Thoracic aorta (tissue), 2 donors: ENCODE measurements at regions not wholly inside any gene's neighbourhood (a gene's known extent, or its start where the extent isn't known, plus 50 kb on each side); places are given as distances from the start of the nearest gene placed in this dataset.

ENCODE experiments used
- ATAC-seq: fragments of 150-250 bp; one replicate; pipeline ENCODE4 v1.8.0; 2017; ENCODE audit warnings: low read depth; ENCODE audit not compliant: insufficient number of reproducible peaks, low FRiP score
- DNase-seq: peaks from one replicate; pipeline ENCODE4 v3.0.0-alpha.2; 2020; ENCODE audit warnings: low spot score
- H3K27ac ChIP-seq, 2 donors: fragments of 200-600 bp; sonication (generic); 1 replicate in 1 of 2; 2 replicates in 1 of 2; pipeline ENCODE4 v1.5.1; 2016; ENCODE audit warnings: mild to moderate bottlenecking in 2 of 2, moderate library complexity in 2 of 2
- H3K27me3 ChIP-seq: fragments of 200-600 bp; sonication (generic); replicated peaks from 2 replicates; pipeline ENCODE4 v1.6.0; 2016; ENCODE audit warnings: mild to moderate bottlenecking; ENCODE audit not compliant: insufficient read depth
- H3K36me3 ChIP-seq: fragments of 200-600 bp; sonication (generic); one replicate; pipeline ENCODE4 v1.5.1; 2016
- H3K4me1 ChIP-seq, 2 donors: fragments of 200-600 bp; sonication (generic); 1 replicate in 1 of 2; 2 replicates in 1 of 2; pipeline versions ENCODE4 v1.5.1 to v1.6.0; 2016; ENCODE audit warnings: low read depth in 2 of 2, mild to moderate bottlenecking in 1 of 2; ENCODE audit not compliant: control insufficient read depth in 1 of 2
- H3K4me3 ChIP-seq: fragments of 200-600 bp; sonication (generic); 2 replicates; pipeline ENCODE4 v1.5.1; 2016; ENCODE audit warnings: mild to moderate bottlenecking
- H3K9me3 ChIP-seq: fragments of 200-600 bp; sonication (generic); 2 replicates; pipeline ENCODE4 v1.5.1; 2016
- TF ChIP-seq, protein P1 (sequence below): fragments of 200-600 bp; sonication (generic); IDR thresholded peaks from one replicate; pipeline ENCODE4 v1.5.1; 2019; ENCODE audit warnings: antibody characterized with exemption

GRCh38 chr9:30299126-30299780 lies 2085.2 kb upstream of the ACO1 start:
- Histone ChIP-seq H3K36me3 (no peaks in the 10 kb centered on the region), H3K27me3 (no peaks in the 10 kb centered on the region), H3K27ac (no peak overlapping the region), H3K9me3 (no peaks in the 10 kb centered on the region), H3K4me1 (peaks cover 0 to 3% of the 10 kb centered on the region in 2 donors), H3K4me3 (no peak overlapping the region)
- TF ChIP-seq, protein P1, sequence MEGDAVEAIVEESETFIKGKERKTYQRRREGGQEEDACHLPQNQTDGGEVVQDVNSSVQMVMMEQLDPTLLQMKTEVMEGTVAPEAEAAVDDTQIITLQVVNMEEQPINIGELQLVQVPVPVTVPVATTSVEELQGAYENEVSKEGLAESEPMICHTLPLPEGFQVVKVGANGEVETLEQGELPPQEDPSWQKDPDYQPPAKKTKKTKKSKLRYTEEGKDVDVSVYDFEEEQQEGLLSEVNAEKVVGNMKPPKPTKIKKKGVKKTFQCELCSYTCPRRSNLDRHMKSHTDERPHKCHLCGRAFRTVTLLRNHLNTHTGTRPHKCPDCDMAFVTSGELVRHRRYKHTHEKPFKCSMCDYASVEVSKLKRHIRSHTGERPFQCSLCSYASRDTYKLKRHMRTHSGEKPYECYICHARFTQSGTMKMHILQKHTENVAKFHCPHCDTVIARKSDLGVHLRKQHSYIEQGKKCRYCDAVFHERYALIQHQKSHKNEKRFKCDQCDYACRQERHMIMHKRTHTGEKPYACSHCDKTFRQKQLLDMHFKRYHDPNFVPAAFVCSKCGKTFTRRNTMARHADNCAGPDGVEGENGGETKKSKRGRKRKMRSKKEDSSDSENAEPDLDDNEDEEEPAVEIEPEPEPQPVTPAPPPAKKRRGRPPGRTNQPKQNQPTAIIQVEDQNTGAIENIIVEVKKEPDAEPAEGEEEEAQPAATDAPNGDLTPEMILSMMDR = no peak
- DNase-seq = no peak
- no peak for ATAC-seq

GRCh38 chr9:30301271-30301963 lies 2083.0 kb upstream of the ACO1 start:
- Histone ChIP-seq H3K4me1 (peaks cover 0 to 3% of the 10 kb centered on the region in 2 donors), H3K27me3 (no peaks in the 10 kb centered on the region), H3K36me3 (no peaks in the 10 kb centered on the region), H3K9me3 (no peaks in the 10 kb centered on the region), H3K27ac (no peak overlapping the region), H3K4me3 (no peak overlapping the region)
- ATAC-seq (no peak), DNase-seq (no peak)
- TF ChIP-seq, protein P1 = no peak

DNA sequence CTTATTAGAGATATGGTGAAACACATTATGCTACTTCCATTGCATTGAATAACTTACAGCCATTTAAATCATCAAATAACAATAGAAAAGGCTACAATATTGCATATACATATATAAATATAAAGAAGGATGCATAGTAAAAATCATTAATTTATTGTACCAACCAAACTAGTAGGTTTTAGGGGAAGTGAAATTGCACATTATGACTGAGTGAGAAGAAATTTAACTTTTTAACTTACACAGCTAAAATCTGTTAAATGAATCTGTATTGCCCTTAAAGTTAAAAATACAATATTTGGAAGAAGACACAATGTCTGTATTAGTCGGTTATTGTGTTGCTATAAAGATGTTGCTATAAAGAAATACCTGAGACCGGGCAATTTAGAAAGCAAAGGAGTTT lies 2073.7 kb upstream of the ACO1 start:
- Histone ChIP-seq H3K9me3 (no peaks in the 10 kb centered on the region), H3K27me3 (no peaks in the 10 kb centered on the region), H3K36me3 (no peaks in the 10 kb centered on the region), H3K27ac (no peak overlapping the region), H3K4me1 (no peaks in the 10 kb centered on the region), H3K4me3 (no peak overlapping the region)
- no peak for DNase-seq
- no peak for ATAC-seq
- TF ChIP-seq, protein P1 = no peak

- H3K27ac ChIP-seq = no peak overlapping the region
- H3K4me1 ChIP-seq = no peaks in the 10 kb centered on the region
- TF ChIP-seq, protein P1 = no peak
- H3K9me3 ChIP-seq = no peaks in the 10 kb centered on the region
- H3K36me3 ChIP-seq = no peaks in the 10 kb centered on the region
- no peaks in the 10 kb centered on the region for H3K27me3 ChIP-seq
- ATAC-seq (no peak), DNase-seq (no peak)
- H3K4me3 ChIP-seq = no peak overlapping the region
Measured at GRCh38 chr9:30329431-30329830, 2055.0 kb upstream of the ACO1 start.

GRCh38 chr9:30348904-30349303 lies 2035.5 kb upstream of the ACO1 start:
- TF ChIP-seq, protein P1 = no peak
- no peak for DNase-seq
- ATAC-seq = no peak

More at GRCh38 chr9:30348904-30349303, 2035.5 kb upstream of the ACO1 start:
- Histone ChIP-seq H3K36me3 (no peaks in the 10 kb centered on the region), H3K9me3 (no peaks in the 10 kb centered on the region), H3K4me1 (no peaks in the 10 kb centered on the region), H3K4me3 (no peak overlapping the region), H3K27ac (no peak overlapping the region), H3K27me3 (no peaks in the 10 kb centered on the region)
